SKM-1 (cell line): ENCODE measurements at regions not wholly inside any gene's neighbourhood (a gene's known extent, or its start where the extent isn't known, plus 50 kb on each side); places are given as distances from the start of the nearest gene placed in this dataset.
"Not testable (repeated sequence)": the region's sequence is repeated elsewhere in the genome, so short reads cannot be mapped to it uniquely, and the experiment has no call there.

ENCODE experiments used
- DNase-seq: peaks from one replicate; lab custom pipeline; 2025; ENCODE audit not compliant: unreplicated experiment; lab: John Stamatoyannopoulos, UW

DNA sequence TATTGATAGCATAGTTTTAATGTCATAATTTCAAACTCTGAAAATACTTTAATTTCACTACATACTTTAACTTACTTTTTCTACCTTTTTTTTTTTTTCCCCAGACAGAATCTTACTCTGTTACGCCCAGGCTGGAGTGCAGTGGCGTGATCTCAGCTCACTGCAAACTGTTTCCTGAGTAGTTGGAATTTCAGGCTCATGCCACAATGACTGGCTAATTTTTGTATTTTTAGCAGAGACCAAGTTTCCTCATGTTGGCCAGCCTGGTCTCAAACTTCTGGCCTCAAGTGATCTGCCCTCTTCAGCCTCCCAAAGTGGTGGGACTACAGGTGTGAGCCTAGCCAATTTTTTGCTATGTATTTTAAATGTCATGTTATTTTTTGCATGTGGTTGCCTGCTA is 741.6 kb downstream of the TRAM1L1 start:
- DNase-seq, result no peak

DNA sequence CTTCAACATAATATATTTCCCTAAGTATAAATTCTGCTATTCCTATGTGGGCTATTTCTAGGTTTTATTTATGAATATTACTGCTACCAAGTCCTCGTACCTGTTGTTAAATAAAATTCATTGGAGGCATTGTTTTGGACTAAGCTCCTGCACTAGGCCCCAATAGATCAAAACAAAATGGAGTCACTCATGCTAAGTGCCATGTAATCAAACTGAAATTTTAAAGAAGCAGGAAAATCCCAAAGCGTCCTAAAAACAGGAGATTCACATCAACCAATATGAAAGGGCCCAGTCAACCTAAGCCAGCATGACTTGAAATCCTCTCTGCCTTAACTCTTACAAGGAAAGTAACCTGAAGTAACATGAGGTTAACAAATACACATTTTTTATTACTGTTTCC is 743.2 kb downstream of the TRAM1L1 start:
- DNase-seq, result no peak

DNA sequence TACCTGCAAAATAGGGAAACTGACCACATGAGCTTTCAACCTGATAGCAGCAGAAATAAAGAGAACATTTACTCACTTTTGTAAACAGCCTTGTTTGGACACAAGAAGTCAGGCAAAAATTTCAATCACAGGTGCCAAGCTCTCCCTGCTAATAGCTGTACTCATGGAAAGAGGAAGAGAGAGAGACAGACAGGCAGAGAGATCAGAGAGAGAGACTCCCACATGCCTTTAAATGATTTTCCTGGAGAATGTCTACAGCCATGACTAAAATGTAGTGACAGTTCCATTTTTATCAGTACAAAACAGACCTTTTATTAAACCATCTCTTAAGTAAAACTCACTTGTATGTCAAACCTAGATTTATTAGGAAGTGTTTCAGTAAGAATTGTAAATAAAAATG is 752.9 kb downstream of the TRAM1L1 start:
- no peak for DNase-seq

DNA sequence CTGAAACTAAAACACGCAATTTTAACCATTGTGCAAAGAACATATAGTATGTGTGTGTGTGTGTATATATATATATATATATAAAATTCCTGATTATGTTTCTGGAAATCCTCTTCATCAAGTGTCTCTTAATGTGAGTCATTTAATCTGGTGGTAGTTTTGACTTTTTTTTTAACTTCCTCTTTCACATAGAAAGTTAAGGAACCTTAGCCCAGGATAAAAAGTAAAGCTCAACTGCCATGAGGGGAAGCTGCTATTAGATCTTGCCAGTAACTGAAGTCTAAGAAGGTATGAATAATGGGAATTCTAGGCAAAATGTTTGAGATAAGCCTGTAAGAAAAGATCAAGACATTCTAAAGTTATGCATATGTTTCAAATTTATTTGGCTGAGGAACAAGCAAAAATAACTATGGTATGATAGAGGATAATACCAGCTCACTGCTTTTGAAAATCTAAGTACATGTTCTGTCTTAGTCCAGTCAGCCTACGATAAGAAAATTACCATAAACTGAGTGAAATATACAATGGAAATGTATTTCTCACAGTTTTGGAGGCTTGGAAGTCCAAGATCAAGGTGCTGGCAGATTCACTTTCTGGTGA is 757.0 kb downstream of the TRAM1L1 start:
- DNase-seq, result no peak

DNA sequence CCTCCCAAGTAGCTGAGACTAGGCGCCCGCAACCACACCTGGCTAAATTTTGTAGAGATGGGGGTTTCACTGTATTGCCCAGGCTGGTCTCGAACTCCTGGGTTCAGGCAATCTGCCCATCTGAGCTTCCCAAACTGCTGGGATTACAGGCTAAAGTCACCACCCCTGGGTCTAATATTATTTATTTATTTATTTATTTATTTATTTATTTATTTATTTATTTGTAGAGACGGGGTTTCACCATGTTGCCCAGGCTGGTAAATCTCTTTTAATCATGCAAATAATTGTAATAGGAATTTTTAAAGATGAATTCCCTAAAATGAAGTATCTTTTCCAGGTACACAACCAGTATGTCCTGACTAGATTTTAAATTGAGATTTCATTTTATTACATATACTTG is 761.8 kb downstream of the TRAM1L1 start:
- DNase-seq, result no peak

GRCh38 chr4:116321471-116321870 is 763.9 kb downstream of the TRAM1L1 start:
- DNase-seq, result no peak

DNA sequence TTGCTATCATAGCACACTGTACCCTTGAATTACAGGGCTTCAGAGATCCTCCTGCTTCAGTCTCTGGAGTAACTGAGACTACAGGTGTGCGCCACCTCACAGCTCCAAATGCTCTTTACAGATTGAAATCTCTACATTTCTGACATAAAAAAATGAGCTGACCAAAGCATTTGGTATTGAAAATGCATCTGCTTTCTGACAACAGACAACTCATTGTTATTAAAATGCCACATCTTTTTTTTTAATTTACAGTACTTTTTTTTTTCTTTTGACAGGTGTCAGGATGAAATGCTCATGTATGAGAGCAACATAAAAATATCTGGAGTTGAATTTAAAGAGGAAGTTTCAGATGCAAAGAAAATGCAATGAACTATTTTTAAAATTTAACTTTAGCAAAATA is 764.5 kb downstream of the TRAM1L1 start:
- no peak for DNase-seq

- no peak for DNase-seq
These were observed 781.6 kb downstream of the TRAM1L1 start for GRCh38 chr4:116303736-116304188.

GRCh38 chr4:116302990-116303735 is 782.2 kb downstream of the TRAM1L1 start:
- DNase-seq, result no peak

DNA sequence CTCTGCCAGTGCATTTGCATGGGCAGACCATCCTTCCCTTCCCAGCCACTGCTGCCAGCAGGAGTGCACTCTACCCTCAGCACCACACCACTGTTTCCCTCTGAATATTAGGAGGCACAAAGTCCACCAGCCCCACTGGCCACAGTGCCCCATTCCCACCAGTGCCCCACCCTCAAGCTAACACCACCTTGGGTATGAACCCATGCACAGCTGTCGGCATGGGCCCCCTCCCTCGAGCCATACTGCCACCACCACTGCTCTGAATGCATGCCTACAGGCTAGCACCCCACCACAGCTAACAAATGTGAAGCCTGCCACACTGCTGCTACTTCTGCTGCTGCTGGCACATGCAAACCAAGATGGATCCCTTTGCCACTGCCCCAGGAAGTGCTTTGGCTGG is 810.4 kb downstream of the TRAM1L1 start:
- DNase-seq, result no peak

GRCh38 chr4:116272336-116272735 is 813.0 kb downstream of the TRAM1L1 start:
- no peak for DNase-seq

GRCh38 chr4:116260931-116261330 is 824.4 kb downstream of the TRAM1L1 start:
- DNase-seq, result not testable (repeated sequence)

GRCh38 chr4:116244771-116245170 is 840.6 kb downstream of the TRAM1L1 start:
- DNase-seq, result no peak

GRCh38 chr4:116243431-116243830 is 841.9 kb downstream of the TRAM1L1 start:
- no peak for DNase-seq

DNA sequence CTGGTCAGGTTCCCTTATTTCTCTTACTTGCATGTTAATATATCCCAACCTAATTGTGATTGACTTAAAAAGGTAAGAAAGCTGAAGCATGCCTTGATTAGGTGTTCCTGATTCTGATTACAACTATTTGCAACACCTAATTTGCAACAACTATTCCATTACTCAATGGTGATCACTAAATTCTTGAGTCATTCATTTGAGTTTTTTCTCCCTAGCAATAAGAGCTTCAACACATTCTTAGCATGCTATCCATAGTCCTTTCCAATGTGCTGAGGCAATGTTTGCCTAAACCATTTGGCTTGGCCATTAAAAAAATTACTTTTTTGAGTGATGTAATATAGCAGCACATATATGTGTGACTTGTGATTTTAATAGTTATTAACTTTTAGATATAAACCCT is 851.4 kb downstream of the TRAM1L1 start:
- DNase-seq, result no peak

DNA sequence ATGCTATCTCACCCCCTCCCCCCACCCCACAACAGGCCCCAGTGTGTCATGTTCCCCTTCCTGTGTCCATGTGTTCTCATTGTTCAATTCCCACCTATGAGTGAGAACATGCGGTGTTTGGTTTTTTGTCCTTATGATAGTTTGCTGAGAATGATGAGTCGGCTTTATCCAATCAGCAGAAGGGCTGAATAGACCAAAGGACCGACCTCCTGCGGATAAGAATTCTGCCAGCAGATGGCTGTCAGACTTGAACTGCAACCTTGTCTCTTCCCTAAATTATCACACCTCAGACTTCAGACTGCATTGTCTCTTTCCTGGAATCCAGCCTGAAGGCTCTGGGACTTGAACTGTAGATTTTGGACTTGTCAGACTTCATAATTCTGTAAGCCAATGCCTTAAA is 853.4 kb downstream of the TRAM1L1 start:
- DNase-seq, result not testable (repeated sequence)

DNA sequence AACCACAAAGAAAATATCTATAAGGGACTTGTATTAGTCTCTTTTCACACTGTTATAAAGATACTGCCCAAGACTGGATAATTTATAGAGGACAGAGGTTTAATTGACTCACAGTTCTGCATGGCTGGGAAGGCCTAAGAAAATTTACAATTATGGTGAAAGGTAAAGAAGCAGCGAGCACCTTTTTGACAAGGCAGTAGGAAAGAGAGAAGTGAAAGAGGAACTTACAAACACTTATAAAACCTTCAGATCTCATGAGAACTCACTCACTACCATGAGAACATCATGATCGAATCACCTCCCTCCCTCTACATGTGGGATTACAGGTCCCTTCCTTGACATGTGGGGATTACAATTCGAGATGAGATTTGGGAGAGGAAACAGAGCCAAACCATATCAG is 856.0 kb downstream of the TRAM1L1 start:
- no peak for DNase-seq

- DNase-seq, result no peak
These were observed 862.2 kb downstream of the TRAM1L1 start for GRCh38 chr4:116223040-116223732.

DNA sequence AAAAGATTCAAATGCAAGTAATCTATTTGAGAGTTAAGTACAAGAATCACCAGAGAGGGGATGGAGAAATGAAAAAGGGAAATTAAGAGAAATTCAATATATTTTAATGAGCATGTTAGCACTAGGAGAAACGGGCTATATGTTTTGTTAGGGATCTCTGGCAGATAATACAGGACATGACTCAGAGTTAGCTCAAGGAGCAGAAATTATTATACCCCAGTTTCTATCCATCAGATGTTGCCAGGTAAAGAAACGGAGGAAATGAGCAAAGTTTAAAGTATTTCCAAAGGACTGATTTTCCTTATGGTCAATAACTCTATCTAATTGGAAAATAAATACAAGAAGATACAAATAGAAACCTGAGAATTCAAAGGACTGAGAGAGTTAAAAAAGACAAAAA is 867.6 kb downstream of the TRAM1L1 start:
- no peak for DNase-seq

DNA sequence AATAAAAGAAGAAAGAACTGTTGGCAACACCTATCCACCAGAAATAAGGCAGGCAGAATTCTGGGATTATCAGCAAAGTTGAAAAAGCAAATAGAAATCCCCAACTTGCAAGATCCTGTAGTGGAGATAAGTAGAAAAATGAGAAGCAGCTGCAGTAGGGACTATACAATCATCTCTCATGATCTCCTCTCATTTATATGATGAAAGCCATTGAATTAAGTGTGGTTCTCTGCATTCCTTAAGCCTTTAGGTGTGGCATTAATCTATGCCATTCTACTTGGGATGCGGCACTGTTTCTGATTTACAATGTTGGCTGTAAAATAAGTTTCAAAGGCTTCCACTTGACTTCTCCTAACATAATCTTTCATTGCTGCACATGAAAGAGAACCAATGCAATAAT is 869.8 kb downstream of the TRAM1L1 start:
- no peak for DNase-seq

GRCh38 chr4:116202524-116202923 is 882.9 kb downstream of the TRAM1L1 start:
- no peak for DNase-seq

- DNase-seq, result no peak
These were observed 888.0 kb downstream of the TRAM1L1 start for GRCh38 chr4:116197317-116197809.
